Heart right ventricle (tissue), 16 donors: ENCODE measurements at regions not wholly inside any gene's neighbourhood (a gene's known extent, or its start where the extent isn't known, plus 50 kb on each side); places are given as distances from the start of the nearest gene placed in this dataset.

ENCODE experiments used
- ATAC-seq, 8 donors: fragments of 200-7000 bp; cut with Tn5 transposase; one replicate each; pipeline ENCODE4 v1.9.1; 2020; ENCODE audit warnings: mild to moderate bottlenecking in 8 of 8, moderate library complexity in 8 of 8, moderate number of reproducible peaks in 1 of 8
- DNase-seq, 2 donors: peaks; one replicate each; pipeline ENCODE4 v3.0.0-alpha.2; 2020
- H3K27ac ChIP-seq, 10 donors: fragments of 200-600 bp; sonication (generic) in 2 of 10; one replicate each; pipeline versions ENCODE4 v1.5.0 to v1.8.0; 2020 to 2022; ENCODE audit warnings: mild to moderate bottlenecking in 3 of 10
- H3K27me3 ChIP-seq, 7 donors: fragments of 200-600 bp; one replicate each; pipeline ENCODE4 v1.8.0; 2021 to 2022; ENCODE audit warnings: mild to moderate bottlenecking in 2 of 7
- H3K36me3 ChIP-seq, 9 donors: fragments of 200-600 bp; sonication (generic) in 1 of 9; one replicate each; pipeline versions ENCODE4 v1.5.0 to v1.8.0; 2020 to 2022; ENCODE audit warnings: mild to moderate bottlenecking in 2 of 9
- H3K4me1 ChIP-seq, 9 donors: fragments of 200-600 bp; sonication (generic) in 1 of 9; one replicate each; pipeline versions ENCODE4 v1.5.0 to v1.8.0; 2020 to 2022; ENCODE audit warnings: mild to moderate bottlenecking in 4 of 9
- H3K4me3 ChIP-seq, 10 donors: fragments of 200-600 bp; sonication (generic) in 2 of 10; one replicate each; pipeline versions ENCODE4 v1.5.0 to v1.8.0; 2020 to 2022; ENCODE audit warnings: mild to moderate bottlenecking in 7 of 10, moderate library complexity in 2 of 10
- H3K9me3 ChIP-seq, 11 donors: fragments of 200-600 bp in 10 of 11; sonication (generic) in 2 of 11; one replicate each; pipeline versions ENCODE4 v1.5.0 to v1.8.0; 2013 to 2022; ENCODE audit warnings: mild to moderate bottlenecking in 2 of 11, control low read depth in 1 of 11, moderate library complexity in 1 of 11
- WGBS, 2 donors: extraction: QIAGEN DNeasy Blood & Tissue Kit; methylation state at CpG; one replicate each; pipeline ENCODE4 v1.1.7; 2013; ENCODE audit warnings: inconsistent platforms in 1 of 2; 5-methylcytosine and 5-hydroxymethylcytosine counted together
- intact Hi-C, 10 donors: fragments of 100-400 bp; cut with DNase I; formaldehyde crosslinking; loops; one replicate each; pipeline versions ENCODE4 v1.11.1 to v1.14.2; 2022
- TF ChIP-seq, protein P1 (sequence below), 9 donors: fragments of 200-600 bp; sonication (generic) in 2 of 9; IDR thresholded peaks; one replicate each; pipeline versions ENCODE4 v1.5.0 to v1.8.0; 2021 to 2022; ENCODE audit warnings: antibody characterized with exemption in 9 of 9, mild to moderate bottlenecking in 5 of 9, moderate library complexity in 1 of 9
- donor health status: Arrhythmogenic right ventricular cardiomyopathy.
- donor health status: ischemic (EF 13 %, LVEDD 7.1; RV severe dilation, severe dysfunction).
- donor health status: healthy with polysubstance abuse.
- donor health status: DM: no; HTN: yes; CAD: no.
- donor health status: DM: no; HTN: no; CAD: no.
- donor health status: ischemic (EF 25% LVEDD 6.9; RV normal size, moderate dysfunction).
- donor health status: ischemic (EF 25% LVEDD 5.7; RV mildly dilated, moderate dysfunction).
- donor health status: healthy.
- donor health status: DM: yes; HTN: yes; CAD: no.
- donor health status: Ischemic cardiomyopathy.
- donor health status: ischemic (EF 35%, LVEDD 5.7; RV mildly dilated, moderate dysfunction).
- donor health status: nonischemic (EF 11% LVEDD 7.7; RV severe dilation, severe dysfunction).
- donor health status: DM: yes; HTN: yes; CAD: no.
- donor health status: PGD.
- donor health status: ischemic (EF 29% LVEDD 5.4; RV normal size, mild dysfunction).
- donor health status: nonischemic (EF 23%, LVEDD 6.1; RV moderate dilation, normal function).

DNA sequence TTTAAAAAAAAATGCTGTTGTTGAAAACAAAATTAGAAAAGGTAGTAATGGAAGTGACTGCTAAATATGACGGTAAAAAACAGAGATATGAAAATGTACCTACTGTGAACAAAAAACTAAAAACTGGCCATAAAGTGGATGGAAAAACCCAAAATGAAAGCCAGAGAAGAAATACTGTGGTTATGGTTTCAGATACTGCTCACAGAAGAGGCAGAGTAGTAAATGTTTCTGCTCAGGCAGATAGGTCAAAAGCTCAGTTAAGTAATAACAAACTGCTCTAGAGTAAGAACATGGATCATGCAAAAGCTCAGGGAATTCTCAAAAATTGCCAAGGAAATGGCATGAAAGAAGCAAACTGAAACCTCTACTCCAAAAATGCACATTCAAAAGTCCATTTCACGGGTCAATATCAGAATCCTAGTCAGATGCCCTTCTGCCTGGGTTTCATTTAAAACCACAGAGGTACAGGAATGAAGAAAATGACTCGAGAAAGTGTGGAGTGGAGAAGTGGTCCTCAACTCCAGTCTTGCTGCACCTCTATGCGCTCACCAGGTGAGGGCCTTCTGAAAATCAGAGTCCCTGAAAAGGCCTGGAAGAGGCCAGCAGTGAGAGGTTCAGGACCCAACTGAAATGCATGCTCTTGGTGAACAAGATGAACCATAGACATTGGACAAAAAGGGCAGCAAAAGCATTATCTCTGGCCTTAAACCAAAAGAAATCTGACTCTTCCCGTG is 315.0 kb upstream of the SPRY2 start:
- 90 to 94% methylated on average over 5 of the region's 5 CpGs for WGBS, 2 donors
- intact Hi-C loops, result no loop called here
- TF ChIP-seq, protein P1, sequence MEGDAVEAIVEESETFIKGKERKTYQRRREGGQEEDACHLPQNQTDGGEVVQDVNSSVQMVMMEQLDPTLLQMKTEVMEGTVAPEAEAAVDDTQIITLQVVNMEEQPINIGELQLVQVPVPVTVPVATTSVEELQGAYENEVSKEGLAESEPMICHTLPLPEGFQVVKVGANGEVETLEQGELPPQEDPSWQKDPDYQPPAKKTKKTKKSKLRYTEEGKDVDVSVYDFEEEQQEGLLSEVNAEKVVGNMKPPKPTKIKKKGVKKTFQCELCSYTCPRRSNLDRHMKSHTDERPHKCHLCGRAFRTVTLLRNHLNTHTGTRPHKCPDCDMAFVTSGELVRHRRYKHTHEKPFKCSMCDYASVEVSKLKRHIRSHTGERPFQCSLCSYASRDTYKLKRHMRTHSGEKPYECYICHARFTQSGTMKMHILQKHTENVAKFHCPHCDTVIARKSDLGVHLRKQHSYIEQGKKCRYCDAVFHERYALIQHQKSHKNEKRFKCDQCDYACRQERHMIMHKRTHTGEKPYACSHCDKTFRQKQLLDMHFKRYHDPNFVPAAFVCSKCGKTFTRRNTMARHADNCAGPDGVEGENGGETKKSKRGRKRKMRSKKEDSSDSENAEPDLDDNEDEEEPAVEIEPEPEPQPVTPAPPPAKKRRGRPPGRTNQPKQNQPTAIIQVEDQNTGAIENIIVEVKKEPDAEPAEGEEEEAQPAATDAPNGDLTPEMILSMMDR (IDR thresholded peaks at IDR 0.05), result no peak
- Histone ChIP-seq H3K27ac (no peak overlapping the region), H3K4me1 (no peaks in the 10 kb centered on the region), H3K36me3 (no peaks in the 10 kb centered on the region), H3K9me3 (peaks cover 0 to 19% (median 0%) of the 10 kb centered on the region in 11 donors), H3K4me3 (no peak overlapping the region), H3K27me3 (no peaks in the 10 kb centered on the region)
- DNase-seq (no peak), ATAC-seq (no peak)

DNA sequence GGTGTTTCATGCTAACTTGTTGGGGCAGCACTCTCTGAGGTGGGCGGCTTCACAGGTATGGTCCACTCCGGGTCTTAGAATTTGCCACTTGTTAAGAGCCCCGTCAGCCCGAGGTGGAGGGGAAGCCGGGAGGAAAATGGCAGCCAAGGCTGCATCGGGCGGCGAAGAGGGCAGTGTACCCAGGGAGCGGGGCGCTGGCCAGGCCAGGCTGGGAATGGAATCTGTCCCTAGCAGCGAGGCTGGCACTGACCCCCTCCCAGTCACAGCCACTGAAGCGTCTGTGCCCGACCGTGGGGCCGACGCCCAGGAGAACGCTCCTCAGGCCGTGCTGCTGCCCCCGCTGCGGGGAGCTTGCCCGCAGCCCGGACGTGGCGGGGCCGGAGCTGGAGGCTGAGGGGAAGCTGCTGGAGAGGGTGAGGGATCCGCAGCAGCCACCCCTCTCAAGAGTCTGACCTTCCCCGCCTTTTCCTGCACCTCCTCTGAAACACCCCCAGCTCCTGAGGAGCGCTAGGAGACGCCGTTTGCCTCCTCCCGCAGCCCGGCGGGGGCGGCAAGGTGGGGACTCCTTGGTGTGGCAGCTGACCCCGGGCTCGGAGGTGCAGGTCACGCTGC is 313.8 kb upstream of the SPRY2 start:
- WGBS, 2 donors, result 49 to 51% methylated on average over 37 of the region's 37 CpGs
- Histone ChIP-seq H3K36me3 (no peaks in the 10 kb centered on the region), H3K4me1 (no peaks in the 10 kb centered on the region), H3K27me3 (no peaks in the 10 kb centered on the region), H3K27ac (peak overlapping the region in 2 of 10 donors; percentile 2 to 33), H3K4me3 (peak overlapping the region in 8 of 10 donors; percentile 17 to 52 (median 41)), H3K9me3 (peaks cover 0 to 24% (median 0%) of the 10 kb centered on the region in 11 donors)
- ATAC-seq, result peak; percentile 23 to 83 (median 55)
- peak in 1 of 2 donors; percentile 20 for DNase-seq
- intact Hi-C loops, result no loop called here
- TF ChIP-seq, protein P1 (IDR thresholded peaks at IDR 0.05), result no peak

DNA sequence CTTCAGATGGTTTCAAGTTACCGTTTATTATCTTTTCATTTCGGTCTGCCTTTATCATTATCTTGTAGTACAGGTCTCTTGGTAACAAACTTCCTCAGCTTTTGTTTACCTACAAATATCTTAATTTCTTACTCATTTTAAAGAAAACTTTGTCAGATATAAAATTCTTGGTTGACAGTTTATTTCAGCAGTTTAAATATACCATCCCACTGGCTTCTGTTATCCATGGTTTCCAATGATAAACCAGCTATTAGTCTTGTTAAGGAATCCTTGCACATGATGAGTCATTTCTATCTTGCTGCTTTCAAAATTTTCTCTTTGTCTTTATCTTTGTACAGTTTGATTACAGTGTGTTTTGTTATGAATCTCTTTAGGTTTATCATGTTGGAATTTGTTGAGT is 308.3 kb upstream of the SPRY2 start:
- intact Hi-C loops, result no loop called here
- H3K9me3 ChIP-seq, result peaks cover 0 to 30% (median 4%) of the 10 kb centered on the region in 11 donors
- no peaks in the 10 kb centered on the region for H3K27me3 ChIP-seq
- no peak for DNase-seq
- H3K4me3 ChIP-seq, result no peak overlapping the region
- TF ChIP-seq, protein P1 (IDR thresholded peaks at IDR 0.05), result no peak
- H3K4me1 ChIP-seq, result no peaks in the 10 kb centered on the region
- no peaks in the 10 kb centered on the region for H3K36me3 ChIP-seq
- no peak overlapping the region for H3K27ac ChIP-seq
- 91 to 94% methylated on average over 2 of the region's 2 CpGs for WGBS, 2 donors
- ATAC-seq, result no peak

DNA sequence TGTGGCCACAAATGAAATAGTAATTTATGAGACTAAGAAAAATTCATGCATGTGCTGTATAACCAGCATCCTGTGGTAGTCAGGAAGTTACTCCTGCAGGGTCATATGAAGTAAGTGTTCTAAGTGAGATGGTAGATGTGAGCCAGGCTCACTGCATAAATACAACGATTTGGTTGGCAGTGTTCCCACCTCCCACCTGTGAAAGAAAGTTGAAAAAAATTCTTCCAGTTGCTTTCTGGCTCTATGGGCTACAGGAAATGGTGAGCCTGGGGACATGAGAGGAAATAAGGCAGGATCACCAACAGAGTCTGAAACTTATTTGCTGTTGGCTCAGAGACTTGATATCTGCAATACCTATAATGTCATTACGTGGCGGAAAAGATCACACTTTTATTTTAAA is 301.7 kb upstream of the SPRY2 start:
- H3K9me3 ChIP-seq, result peaks cover 0 to 18% (median 4%) of the 10 kb centered on the region in 11 donors
- DNase-seq (no peak), ATAC-seq (peak in 1 of 8 donors; percentile 8)
- no peak overlapping the region for H3K4me3 ChIP-seq
- intact Hi-C loops, result no loop called here
- H3K27ac ChIP-seq, result no peak overlapping the region
- H3K36me3 ChIP-seq, result no peaks in the 10 kb centered on the region
- peaks cover 0 to 8% (median 0%) of the 10 kb centered on the region in 9 donors for H3K4me1 ChIP-seq
- TF ChIP-seq, protein P1 (IDR thresholded peaks at IDR 0.05), result no peak
- H3K27me3 ChIP-seq, result no peaks in the 10 kb centered on the region
- WGBS, 2 donors, result 44 to 48% methylated on average over 3 of the region's 3 CpGs
